Right lobe of liver (tissue), 4 donors: ENCODE measurements at regions not wholly inside any gene's neighbourhood (a gene's known extent, or its start where the extent isn't known, plus 50 kb on each side); places are given as distances from the start of the nearest gene placed in this dataset.

ENCODE experiments used
- CTCF ChIP-seq, 4 donors: fragments of 200-600 bp in 3 of 4; fragments of 450-650 bp in 1 of 4; IDR thresholded peaks; one replicate each; pipeline versions ENCODE4 v1.5.1 to v1.8.0; 2016 to 2022; ENCODE audit warnings: antibody characterized with exemption in 4 of 4, mild to moderate bottlenecking in 2 of 4
- POLR2A ChIP-seq: fragments of 450-650 bp; IDR thresholded peaks from one replicate; pipeline ENCODE4 v1.6.1; 2017; ENCODE audit warnings: antibody characterized with exemption, mild to moderate bottlenecking
- donor health status: DM: no; HTN: no; CAD: no.
- donor health status: DM: no; HTN: no; CAD: no.
- donor health status: DM: no; HTN: yes; CAD: no.

GRCh38 chr12:30010071-30011052 lies 226.6 kb upstream of the TMTC1 start:
- TF ChIP-seq CTCF (IDR thresholded peaks at IDR 0.05) (no peak), POLR2A (no peak)
